NCI-H128 (cell line): ENCODE measurements at regions not wholly inside any gene's neighbourhood (a gene's known extent, or its start where the extent isn't known, plus 50 kb on each side); places are given as distances from the start of the nearest gene placed in this dataset.
"Not testable (repeated sequence)": the region's sequence is repeated elsewhere in the genome, so short reads cannot be mapped to it uniquely, and the experiment has no call there.

ENCODE experiments used
- DNase-seq: peaks from one replicate; lab custom pipeline; 2025; ENCODE audit not compliant: unreplicated experiment; lab: John Stamatoyannopoulos, UW

DNA sequence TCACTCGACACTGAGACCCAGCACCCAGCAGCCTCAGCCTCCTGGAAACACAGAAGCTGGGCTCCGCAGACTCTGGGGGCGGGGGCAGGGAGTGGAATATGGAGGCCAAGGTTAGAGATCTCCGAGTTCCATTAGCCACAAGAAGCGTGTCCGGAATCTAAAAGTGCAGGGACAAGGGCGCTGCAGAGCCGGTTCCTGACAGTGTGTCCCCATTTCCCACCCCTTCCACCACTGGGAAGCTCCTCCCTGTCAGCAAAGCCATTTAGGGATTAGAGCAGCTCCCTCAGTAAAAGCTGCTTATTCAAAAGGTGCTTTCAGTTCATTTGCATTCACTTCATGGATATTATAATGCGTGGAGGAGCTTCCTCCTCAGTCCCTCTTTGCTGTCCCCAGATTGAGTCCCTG lies 74.1 kb upstream of the HSPA9 start:
- DNase-seq: no peak

DNA sequence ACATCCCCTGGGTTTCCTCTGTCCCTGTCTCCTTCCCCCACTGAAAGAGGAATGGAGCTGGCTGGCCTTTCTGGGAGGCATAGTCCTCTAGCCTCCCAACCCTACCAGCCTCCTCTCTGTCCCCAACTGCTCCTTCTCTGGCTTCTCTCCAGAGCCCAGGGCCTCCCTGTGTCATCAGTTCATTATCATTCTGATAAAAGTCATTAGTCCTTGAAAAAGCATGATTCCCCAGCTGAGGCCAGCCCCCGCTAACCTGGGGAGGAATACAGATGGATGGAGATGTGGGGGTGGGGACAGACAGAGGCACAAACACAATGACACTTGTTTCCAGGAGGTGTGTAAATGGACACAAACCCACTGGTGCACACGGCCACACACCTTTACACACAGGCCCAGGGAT lies 73.6 kb upstream of the HSPA9 start:
- no peak for DNase-seq

DNA sequence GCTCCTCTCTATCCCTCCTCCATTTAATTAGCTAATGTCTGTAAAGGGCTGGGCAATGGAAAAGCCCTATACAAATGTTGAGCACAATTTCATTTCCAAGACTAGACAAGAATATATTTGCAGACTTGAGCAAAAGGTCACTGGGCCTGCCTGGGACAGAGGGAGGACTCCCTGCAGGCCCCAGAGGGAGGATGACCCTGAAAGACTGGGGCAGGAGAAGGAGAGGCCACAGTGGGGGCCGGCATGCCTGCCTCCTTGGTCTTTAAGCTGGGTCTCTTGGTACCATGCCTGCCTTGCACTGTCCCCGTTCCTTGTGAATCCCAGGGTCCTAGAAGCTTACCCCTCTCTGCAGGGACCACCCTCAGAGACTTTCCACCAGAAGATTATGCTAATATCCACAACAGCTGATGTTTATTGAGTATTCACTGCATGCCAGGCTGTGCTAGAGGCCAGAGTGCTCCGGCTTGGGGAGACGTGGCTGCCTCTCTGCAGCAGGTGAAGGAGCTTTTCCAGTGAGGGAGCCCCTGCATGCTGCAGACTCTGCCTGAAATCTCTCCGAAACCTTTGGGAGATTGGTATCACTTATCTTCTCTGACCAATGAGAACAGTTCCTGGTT lies 72.7 kb upstream of the HSPA9 start:
- DNase-seq: no peak

DNA sequence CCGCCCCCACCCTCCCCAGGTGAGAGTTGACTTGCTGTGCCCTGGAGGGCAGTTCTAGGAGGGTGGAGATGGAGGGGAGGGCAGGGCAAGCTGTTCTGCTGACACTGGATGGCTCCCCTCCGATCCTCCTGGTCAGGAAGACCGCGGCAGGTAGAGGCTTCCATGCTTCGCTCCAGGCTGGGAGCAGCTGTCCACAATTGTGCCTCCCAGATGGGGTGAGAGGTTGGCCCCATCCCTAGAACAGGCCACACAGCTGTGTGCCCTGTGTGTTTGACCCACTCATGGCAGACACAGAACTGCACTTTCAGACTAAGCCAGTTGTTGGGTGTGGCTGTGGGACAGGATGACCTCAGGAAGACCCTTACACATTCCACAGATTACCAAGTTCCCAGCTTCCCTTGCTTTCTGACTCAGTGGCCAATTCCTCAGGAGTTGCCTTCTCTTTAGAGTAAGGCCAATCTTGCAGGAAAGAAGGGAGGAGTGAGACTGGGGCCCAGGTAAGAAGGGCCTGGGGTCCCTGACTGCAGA lies 72.1 kb upstream of the HSPA9 start:
- no peak for DNase-seq

DNA sequence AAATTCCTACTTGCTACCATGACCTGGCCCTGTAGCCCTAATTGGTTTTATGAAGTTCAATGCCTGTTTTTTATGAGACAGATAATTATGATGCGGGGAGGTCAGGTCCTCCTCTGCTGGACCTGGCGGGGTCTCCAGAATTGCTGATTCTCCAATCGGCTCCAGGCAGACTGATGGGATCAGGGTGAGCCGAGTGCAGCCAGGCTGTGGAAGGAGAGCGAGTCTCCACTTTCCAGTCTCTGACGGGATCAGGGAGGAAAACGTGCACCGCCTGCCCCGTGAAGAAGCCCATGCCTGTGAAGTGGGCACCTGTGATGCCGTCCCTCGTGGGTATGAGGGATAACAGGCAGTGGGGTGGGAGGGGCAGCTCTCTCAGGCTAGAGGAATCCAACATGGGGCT lies 71.5 kb upstream of the HSPA9 start:
- no peak for DNase-seq

DNA sequence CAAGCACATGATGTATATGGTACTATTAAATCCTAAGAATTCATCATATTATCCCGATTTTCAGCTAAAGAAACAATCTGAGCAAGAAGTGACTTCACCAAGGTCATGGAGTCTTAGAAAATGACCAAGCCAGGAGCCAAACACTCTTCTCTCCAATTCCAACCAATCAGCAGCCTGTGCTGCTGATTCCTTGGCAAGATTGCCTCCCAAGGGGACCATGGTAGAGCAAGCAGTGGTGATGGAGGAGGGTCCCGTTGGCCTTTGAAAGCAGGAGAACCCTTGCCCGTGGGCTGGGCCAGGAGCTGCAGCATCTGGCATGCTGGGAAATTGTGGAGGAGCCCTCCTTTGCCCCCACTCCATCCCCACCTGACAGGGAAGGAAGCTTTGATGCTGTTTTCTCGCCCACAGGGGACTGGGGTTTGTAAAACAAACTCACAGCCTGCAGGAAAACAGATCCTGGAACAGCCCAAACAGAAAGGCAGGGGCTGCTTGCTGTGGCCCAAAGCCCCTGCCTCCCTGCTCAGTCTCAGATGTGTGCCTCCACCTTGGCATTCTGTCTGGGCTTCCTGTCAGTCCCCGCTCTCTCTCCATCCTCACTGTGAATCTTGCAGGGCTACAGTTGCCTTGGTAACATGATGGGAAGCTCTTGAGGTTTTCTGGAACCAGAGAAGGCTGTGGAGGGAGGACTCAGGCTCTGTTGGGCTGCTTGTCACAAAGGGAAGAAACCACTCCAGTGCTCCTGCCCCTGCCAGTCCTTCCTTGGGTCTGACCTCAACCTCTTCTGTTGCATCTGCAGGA lies 70.8 kb upstream of the HSPA9 start:
- no peak for DNase-seq

DNA sequence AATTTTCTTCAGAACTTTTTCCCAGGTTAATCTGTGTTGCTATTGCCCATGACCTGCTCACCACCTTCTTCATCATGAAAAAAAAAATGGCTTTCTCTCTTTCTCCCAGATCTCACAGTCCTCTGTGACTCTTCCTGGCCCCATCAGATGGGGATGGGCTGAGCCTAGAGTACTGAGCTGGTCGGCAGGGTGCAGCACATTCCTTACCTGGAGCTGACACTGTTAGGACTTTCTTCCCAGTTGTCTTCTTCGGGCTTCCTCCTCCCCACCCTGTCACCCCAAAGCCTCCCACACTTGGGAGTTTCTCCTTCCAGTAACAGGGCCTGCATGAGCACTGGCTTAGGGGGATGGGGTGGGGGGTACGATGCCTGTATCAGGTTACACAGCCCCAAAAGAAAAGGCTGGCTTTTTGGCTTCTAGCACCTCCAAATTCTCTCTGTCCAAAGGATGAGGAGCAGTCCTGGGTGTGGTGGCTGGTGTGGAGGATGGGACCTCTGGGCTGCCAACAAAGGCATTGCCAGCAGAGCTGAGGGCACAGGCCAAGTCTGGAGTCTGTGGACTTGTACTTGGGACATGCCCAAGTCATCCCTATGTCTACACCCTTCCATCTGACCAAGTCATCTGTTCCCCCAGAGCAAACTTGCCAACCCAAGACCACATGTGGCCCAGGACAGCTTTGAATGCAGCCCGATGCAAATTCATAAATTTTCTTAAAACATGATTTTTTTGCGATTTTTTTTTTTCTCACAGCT lies 68.0 kb upstream of the HSPA9 start:
- DNase-seq: no peak

DNA sequence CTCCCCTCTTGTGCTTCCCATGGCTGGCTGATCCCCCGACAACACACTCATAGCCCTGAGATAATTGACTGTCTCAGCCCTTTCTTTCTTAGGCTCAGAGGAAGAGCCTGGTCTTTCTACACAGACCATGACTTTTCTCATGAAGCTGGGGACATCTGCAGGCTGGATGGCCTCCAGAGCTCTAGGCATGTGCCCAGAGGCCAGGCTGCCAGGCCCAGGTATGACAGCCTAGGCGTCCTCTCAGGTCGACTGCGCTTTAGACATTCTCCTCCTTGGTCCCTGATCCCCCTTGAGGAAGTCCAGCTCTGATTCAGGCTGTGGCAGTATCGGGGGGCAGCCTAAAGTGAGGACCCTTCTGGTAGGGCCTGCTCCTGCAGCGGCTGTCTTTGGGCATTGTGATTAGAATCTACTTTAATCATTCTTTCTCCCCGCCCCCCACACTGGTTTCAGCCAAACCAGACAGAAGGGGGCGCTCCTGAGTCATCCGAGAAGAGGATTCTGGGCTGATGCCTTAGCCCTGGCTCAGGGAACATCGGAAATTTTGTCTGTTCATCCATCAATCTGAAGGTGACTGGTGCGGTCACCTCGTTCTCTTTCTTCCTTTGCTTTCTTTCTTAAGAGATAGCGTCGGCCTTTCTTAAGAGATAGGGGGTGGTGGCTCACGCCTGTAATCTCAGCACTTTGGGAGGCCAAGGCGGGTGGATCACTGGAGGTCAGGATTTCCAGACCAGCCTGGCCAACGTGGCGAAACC lies 66.5 kb upstream of the HSPA9 start:
- peak; percentile 7 for DNase-seq

DNA sequence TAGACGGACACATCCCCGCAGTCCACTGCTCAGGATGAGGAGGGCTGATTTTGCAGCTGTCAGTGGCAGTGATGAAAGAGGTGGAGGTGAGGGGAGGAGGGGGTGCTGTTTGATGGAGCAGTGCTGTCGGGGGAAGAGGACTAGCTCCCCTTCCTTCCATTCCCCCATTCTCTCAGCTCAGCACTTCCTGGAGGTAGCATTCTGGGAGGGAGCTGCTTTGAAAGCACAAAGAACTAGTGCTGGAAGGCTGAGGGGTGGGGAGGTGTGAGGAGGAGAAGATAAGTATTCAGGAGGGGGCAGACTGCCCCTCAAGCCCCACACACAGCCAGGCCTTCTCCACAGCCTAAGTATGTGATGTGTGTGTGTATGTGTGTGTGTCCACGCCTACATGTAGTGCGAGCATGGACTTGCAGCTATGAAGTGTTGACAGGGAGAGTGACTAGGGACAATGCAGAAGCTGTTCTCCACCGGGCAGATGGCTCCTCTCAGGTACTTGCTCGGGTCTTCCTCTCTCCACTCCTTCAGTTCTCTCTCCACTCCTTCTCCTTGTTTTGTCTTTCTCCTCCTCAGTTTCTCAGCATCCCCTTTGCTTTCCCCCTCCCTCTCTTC lies 65.5 kb upstream of the HSPA9 start:
- DNase-seq: no peak

DNA sequence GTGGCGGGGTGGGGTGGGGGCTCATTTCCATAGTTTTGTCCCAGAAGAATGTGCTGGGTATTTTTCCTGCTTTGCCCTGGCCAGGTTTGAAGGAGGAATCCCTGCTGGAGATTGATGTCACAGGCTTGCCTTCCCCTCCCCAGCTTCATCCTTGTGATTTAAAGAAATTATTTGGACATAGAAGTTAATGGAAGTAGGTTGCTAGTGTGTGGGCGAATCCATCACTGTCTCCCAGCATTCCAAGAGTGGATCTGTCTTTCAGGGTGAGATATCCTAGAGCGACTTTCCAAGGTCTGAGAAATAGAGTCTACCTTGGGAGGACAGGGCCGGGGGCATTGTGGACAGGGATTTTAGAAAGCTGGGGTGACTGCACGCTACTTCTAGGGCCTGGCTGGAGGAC lies 64.9 kb upstream of the HSPA9 start:
- DNase-seq: no peak

DNA sequence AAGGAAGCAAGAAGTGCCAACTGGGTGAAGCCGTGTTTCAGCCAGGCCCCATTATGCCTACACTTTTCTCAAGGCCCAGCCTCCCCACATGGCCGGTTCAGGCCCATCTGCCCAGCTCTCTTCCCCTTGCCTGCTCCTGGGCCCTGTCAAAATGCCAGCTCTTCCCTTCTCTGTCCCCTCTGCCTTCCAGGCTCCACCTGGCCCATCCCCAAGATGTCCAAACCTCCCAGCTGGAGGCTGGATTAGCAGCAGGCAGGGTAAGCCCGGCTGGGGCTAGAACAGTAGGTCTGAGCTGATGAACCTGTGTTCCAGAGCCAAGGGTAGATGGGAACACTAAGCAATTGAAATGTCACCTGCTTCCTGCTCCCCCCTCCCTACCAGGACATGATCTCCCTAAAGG lies 64.1 kb upstream of the HSPA9 start:
- no peak for DNase-seq

DNA sequence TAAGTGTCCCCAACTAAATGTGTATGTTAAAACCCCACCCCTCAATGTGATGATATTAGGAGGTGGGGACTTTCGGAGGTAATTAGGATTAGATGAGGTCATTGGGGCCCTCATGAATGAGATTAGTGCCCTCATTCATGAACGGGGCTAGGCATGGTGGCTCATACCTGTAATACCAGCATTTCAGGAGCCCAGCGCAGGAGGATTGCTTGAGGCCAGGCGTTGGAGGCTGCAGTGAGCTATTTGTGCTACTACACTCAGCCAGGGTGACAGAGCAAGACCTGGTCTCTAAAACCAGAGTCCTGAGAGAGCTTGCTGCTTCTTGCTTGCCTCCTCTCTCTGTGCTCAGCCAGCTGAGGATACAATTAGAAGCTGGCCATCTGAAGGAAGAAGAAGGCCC lies 62.1 kb upstream of the HSPA9 start:
- DNase-seq: no peak

DNA sequence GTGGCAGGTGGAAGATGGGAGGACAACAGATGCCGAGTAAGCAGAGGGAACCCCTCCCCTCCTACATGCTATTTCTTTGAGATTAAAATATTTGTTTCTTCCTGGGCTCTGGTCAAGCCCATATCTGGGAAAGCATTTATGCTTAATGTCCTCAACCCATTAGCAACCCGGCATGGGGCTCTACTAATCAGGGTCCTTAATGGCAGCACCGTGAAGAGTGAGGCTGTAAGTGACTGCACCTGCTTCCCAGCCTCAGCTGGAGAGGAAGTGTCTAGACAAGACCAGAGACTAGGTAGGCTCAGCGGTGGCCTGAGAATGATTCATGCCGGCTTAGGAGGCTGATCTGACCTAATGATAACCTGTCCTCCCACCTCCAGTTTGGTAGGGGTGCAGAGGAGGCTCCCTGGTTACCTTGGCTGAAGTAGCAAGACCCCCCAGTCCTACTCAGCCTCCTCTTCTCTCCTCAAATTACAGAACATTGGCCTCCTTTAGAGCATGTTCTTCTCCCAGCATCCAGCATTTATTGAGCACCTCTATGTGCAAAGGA lies 61.3 kb upstream of the HSPA9 start:
- DNase-seq: peak; percentile 2

DNA sequence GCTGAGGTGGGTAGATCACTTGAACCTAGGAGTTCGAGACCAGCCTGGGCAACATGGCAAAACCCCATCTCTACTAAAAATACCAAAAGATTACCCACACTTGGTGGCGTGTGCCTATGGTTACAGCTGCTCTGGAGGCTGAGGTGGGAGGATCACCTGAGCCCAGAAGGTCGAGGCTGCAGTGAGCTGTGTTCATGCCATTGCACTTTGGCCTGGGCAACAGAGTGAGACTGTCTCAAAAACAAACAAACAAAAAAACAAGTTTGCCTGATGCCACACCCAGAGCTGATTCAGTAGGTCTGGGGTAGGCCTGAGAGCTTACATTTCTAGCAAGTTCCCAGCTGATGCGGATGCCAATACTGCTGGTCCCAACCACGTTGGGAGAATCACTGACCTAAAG lies 60.5 kb upstream of the HSPA9 start:
- no peak for DNase-seq

DNA sequence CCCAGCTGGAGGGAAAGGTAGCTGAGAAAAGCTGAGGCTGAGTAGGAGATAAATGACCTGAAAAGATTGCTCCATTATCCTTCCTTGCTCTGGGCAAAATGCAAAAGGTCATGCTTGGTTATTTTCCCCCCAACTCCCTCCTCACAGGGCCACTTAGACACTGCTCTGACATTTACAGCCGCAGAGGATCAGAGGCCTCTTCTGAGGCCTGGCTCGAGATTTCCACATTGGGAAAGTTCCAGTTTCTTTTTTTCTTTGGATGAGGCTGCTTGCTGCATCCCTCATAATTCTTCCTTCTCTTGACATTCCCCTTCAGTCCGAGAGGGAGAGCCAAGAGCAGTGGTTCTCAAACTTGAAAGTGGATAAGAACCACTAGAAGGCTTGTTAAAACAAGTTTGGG lies 60.1 kb upstream of the HSPA9 start:
- DNase-seq: no peak

DNA sequence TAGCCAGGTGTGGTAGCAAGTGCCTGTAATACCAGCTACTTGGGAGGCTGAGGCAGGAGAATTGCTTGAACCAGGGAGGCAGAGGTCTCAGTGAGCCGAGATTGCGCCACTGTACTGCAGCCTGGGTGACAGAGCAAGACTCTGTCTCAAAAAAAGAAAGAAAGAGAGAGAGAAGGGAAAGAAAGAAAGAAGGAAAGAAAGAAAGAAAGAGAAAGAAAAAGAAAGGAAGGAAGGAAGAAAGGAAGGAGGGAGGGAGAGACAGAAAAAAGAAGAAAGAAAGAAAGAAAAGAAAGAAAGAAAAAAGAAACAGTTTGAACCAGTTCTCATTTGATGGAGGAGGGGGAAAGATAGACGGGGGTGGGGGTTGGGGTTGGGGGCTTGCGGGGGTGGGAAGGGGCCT lies 59.6 kb upstream of the HSPA9 start:
- DNase-seq: not testable (repeated sequence)

DNA sequence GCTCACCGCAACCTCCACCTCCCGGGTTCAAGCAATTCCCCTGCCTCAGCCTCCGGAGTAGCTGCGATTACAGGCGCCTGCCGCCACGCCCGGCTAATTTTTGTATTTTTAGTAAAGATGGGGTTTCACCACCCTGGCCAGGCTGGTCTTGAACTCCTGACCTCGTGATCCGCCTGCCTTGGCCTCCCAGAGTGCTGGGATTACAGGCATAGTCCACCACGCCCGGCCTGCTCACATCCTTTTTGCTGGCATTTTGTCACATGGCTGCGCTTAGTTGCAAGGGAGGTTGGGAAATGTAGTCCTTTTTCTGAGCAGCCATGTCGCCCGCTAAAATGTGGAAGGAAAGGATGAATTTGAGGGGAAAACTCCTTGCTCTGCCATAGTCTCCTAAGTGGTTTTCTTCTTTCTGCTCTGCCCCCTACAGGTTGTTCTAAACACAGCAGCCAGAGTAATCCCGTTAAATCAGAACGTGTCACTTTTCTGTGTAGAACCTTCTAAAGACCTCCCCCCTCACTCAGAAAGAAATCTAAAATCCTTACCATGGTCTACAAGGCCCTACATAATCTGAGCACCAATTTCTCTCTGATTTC lies 57.8 kb upstream of the HSPA9 start:
- DNase-seq: no peak

DNA sequence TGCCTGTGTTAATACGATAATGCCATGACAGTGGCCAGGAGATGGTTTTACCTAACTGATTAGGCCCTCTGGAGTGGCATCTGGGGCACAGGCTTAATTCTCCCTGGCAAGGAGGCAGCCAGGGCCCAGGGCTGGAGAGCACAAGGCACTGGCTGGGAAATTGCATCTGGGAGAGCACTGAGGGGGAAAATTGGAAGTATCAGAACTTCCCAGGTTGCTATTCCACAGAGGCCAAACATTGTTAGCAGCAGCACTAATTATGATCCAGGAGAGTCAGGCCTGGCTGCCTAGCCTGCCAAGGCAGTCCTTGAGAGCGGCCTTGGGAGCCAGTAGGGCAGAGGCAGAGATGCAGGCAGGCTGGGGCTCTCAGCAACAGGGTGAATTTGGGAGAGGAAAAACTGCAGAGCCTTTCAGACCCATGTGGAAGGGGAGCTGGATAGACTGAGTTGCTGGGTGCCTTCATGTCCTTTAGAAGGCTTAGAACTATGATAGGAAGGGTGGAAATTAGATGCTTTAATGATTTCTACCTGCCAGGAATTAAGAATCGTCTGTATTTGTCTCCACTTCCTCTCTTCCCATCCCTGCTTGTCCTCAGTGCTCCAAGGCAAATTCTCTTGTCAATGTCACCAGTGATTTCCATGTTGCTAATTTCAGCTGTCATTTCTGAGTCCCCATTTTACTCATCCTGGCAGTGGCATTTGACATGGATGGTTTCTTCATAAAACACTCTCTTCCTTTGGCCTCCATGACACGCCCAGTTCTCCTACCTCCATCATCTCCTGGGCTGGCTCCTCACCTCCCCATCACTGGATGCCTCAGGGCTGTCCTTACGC lies 56.1 kb upstream of the HSPA9 start:
- DNase-seq: no peak

DNA sequence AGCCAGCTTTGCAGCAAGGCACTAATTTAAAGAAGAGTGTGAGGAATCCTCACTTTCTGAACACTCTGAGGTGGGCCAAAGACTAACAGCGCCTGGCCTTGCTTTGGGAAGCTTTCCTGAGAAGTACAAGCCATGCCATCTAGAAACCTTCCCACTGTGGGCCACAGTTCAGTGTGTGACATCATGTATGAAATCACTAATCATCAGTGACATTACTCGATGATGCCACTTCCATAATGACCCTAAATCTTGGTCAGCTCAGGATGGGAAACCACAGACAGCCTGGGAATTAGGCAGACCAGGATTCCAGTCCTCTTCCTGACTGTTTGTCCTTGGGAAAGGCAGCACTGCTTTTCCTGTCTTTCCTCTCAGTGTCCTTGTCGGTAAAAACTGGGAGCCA lies 54.2 kb upstream of the HSPA9 start:
- no peak for DNase-seq
